HG03097 (cell line): ENCODE measurements at regions not wholly inside any gene's neighbourhood (a gene's known extent, or its start where the extent isn't known, plus 50 kb on each side); places are given as distances from the start of the nearest gene placed in this dataset.

Experiments used
- ATAC-seq: cut with Tn5 transposase; IDR thresholded peaks from one replicate; pipeline ENCODE4 v1.9.1; 2021; ENCODE audit not compliant: unreplicated experiment, low FRiP score

DNA sequence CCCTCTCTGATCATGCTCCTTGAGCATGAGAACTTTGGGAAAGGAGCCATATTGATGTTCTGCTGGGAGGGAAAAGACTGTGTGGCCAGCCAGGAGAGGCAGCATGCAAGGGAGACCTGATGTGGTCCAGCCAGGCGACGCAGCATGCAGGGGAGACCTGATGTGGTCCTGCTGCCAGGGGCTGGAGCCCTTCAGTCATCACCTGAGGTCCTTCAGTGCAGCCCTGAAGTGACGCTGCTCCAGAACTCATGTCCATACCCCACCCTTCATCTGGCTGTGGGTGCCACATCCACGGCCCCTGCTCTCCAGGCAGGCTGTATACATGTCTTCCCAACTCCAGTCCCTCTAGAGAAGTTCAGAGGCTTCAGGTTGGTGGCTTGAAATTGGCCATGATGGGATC, 134.4 kb downstream of the ERMARD start:
- no peak for ATAC-seq

DNA sequence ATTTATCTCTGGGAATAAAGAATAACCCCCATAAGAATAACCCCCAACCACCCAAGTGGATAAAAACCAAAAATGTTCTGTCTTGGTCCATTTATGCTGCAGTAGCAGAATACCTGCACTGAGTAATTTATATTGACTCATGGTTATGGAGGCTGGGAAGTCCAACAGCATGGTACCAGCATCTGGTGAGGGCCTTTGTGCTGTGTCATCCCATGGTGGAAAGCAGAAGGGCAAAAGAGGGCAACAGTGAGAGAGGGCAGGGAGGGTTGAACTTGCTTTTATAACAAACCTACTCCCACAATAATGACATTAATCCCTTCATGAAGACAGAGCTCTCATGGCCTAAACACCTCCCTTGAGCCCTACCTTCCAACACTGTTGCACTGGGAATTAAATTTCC, 133.7 kb downstream of the ERMARD start:
- no peak for ATAC-seq

DNA sequence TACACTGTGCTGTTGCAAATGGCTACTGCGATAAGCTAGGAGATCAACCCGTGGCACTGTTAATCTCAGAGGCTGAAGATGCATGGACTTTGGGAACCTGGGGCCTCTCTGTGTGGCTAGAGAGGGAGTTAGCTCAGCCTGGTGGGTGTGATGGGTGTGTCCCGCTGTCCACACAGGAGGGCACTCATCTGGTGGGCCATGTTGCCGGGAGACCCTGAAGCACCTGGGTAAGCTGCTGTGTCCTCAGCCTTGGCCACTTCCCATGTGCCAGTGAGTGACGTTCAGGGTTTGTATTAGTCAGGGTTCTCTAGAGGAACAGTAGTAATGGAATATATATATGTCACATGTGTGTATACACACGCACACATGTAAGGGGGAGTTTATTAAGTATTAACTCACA, 132.7 kb downstream of the ERMARD start:
- no peak for ATAC-seq

GRCh38 chr6:169883316-169883715, 131.9 kb downstream of the ERMARD start:
- ATAC-seq = no peak

DNA sequence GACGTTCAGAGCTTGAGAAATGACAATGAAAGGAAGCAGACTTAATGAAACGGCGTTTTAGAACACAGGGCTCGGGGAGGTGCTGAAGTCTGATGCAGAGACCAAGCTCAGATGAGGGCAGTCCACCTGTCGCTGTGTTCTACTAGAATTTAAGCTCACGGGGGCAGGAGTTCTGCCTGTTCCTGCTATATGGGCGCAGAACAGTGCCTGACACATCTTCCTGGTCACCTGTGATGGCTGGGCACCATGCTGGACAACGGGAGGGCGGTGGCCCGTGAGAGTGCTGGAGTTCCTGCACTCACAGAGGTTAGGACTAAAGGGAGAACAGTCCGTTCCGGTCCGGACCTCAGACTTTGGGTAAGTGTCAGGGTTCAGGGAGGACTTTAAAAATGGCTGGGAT, 130.6 kb downstream of the ERMARD start:
- no peak for ATAC-seq

- ATAC-seq = no peak
Measured at GRCh38 chr6:169881398-169881797, 130.0 kb downstream of the ERMARD start.

- no peak for ATAC-seq
Measured at GRCh38 chr6:169880516-169880915, 129.1 kb downstream of the ERMARD start.

DNA sequence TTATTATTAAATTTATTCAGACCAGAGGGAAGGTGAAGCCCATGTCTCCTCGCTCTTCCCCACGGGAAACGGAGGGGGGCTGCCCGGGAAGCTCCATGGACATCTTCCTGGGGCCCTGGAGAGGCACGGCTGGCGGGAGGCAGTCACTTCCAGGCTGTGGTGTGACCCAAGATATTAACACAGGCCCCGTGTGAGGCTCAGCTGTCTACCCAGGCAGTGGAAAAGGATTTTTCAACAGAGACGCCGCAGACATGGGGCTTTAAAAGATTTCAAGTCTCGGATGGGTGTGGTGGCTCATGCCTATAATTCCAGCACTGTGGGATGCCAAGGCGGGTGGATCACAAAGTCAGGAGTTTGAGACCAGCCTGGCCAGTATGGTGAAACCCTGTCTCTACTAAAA, 117.9 kb downstream of the ERMARD start:
- no peak for ATAC-seq

GRCh38 chr6:169868458-169868857, 117.0 kb downstream of the ERMARD start:
- no peak for ATAC-seq

GRCh38 chr6:169867751-169868191, 116.3 kb downstream of the ERMARD start:
- no peak for ATAC-seq

DNA sequence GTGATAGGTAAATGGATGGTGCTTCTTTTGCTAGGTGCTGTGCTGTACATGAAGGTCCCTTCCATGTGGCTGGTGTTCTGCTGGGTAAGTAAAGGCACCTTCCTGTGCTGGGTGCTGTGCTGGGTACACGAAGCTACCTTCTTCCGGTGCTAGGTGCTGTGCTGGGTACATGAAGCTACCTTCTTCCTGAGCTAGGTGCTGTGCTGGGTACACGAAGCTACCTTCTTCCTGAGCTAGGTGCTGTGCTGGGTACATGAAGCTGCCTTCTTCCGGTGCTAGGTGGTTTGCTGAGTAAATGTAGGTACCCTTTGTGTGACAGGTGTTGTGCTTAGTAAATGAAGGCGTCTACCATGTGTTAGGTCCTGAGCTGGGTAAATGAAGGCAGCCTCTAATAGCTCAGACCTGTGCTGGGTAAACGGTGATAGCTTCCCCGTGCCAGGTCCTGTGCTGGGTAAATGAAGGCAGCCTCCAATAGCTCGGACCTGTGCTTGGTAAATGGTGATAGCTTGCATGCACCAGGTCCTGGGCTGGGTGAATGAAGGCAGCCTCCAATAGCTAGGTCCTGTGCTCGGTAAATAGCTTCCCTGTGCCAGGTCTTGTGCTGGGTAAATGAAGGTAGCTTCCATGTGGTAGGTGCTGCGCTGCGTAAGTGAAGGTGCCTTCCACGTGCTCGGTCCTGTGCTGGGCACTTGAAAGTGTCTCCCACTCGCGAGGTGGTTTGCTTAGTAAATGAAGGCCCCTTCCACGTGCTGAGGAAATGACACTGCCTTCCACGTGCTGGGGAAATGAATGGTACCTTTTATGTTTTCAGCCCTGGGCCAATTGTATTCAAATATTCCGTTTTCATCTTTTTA, 115.5 kb downstream of the ERMARD start:
- ATAC-seq = no peak

DNA sequence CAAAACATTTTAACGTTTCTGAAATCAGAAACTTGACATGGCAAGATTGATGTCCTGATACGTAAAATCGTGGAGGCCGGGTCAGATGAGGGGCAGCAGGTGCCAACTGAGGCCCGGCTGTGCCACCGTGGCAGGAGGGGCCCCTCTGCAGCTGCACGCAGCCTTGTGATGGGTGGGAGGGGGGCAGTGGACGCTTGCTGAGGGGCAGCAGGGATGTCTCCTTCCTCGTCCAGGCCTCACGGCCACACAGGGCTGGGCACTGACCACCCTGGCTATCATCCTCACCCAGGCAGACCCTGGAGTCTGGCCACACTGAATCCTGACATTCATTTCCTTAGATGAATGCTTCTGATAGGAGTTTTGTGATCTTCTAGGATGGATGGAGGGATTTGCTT, 114.7 kb downstream of the ERMARD start:
- ATAC-seq = no peak

DNA sequence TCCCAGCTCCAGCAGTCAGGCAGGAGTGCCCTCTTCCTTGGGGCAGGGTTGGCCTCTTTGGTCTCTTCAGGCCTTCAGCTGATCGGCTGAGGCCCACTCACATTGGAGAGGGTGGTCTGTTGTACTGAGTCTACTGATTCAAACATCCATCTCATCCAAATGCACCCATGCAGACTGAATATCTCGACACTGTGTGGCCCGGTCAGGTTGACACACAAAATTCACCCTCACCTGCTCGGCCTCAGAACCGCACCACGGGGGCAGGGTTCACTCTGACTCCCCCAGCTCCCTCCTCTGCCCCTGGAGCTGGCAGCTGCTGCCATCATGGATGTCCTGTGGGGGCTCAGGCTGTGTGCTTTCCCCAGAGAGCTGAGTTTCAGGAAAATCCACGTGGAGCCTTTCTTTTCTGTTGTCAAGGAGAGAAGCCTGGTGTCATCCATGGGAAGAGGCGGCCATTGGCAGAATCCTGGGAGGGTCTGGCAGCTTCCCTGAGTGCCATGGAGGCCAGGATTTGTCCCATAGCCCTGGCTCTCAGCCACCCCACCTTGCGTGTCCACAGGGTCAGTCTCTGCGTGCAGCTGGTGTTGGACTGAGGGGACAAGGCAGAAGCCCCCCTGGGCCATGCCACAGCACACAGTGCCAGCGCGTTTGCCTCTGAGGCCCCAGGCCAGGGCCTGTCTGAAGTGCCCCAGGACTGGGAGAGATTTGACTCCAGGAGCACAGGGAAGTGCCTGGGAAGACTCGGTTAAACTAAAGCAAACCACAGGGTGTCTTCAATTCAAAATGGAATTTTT, 114.1 kb downstream of the ERMARD start:
- ATAC-seq = no peak

DNA sequence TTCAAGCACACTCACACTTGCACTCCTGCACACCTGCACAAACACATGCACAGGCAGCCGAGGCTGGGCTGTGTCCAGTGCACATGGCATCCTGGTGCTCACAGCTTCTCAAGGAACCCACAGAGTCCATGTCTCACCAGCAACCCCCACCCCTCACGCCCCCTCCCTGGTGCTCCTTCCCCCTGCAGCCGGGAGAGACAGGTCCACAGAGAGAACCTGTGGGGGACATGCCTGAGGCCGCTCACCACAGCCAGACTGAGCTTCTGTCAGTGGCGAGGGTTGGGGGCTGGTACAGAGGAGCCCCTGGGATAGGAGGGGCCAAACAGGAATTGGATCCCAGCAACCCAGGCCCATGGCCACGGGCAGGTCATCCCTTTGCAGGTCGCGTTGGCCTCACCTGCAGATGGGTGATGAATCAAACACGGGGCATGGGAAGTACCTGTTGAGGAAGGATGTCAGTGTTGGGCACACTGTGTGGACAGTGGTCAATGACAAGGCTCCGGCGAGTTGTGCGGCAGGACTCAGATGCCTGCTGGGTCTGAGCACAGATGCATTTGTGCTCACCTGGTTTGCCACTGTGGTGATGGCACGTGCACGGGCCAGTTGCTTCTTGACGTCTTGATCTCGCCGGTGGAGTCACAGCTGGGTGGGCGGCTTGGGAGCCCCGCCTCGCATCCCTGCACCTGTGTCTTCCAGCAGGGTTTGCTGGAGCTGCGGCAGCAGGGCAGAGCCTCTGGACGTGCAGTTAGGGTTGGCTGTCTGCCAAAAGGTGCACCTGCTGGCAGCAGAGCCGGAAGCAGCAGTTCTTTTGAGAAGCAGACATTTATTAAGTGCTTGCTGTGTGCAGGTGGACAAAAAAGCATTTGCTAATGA, 113.0 kb downstream of the ERMARD start:
- ATAC-seq = no peak

- no peak for ATAC-seq
Measured at GRCh38 chr6:169863710-169864109, 112.3 kb downstream of the ERMARD start.

DNA sequence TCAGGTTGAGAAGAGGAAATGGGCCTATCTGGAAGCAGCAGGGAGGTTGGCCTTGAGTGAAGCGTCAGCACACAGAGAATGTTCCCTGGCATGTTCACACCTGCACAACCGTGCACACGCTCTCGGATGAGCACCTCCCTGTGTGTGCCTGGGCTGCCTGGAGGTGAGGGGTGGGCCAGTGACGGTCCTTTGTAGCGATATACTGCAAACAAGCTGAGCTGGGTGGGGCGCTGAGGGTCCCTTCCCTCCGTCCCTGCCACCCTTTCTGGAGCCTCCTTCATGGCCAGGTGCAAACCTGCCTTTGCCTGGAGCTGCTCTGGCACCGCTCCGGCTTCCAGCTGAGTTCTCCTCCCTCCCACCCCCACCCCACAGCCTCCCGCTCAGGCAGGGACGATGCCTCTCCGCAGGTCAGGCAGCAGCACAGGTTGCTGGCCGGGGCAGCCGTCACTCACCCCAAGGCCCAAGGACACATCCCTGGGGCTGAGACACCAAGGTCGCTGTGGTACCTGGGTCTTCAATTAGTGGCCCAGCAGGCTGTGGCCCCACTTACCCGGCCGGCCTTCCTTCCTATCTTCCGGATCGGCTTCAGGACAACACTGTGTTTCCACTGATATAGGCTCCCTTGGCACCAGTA, 111.6 kb downstream of the ERMARD start:
- no peak for ATAC-seq

- no peak for ATAC-seq
Measured at GRCh38 chr6:169862043-169862891, 110.8 kb downstream of the ERMARD start.

- no peak for ATAC-seq
Measured at GRCh38 chr6:169861431-169862042, 110.1 kb downstream of the ERMARD start.
